Astrocyte (in vitro differentiated cells and primary cell): ENCODE measurements at regions not wholly inside any gene's neighbourhood (a gene's known extent, or its start where the extent isn't known, plus 50 kb on each side); places are given as distances from the start of the nearest gene placed in this dataset.

Experiments used
- CTCF ChIP-seq: IDR thresholded peaks from 2 replicates; pipeline ENCODE4 v1.5.1; 2011; ENCODE audit warnings: low read depth, mild to moderate bottlenecking, inconsistent platforms, low read length, moderate library complexity; ENCODE audit not compliant: insufficient read depth
- EZH2 ChIP-seq: IDR thresholded peaks from 2 replicates; pipeline ENCODE4 v1.6.1; 2012; ENCODE audit warnings: mild to moderate bottlenecking, low read length, inconsistent platforms; ENCODE audit not compliant: insufficient read depth

- no peak for TF ChIP-seq CTCF
- TF ChIP-seq EZH2: no peak
Observed at GRCh38 chr10:128542659-128543058, 416.4 kb upstream of the MKI67 start.
